GM21528 (cell line): ENCODE measurements at regions not wholly inside any gene's neighbourhood (a gene's known extent, or its start where the extent isn't known, plus 50 kb on each side); places are given as distances from the start of the nearest gene placed in this dataset.
"Not testable (repeated sequence)": the region's sequence is repeated elsewhere in the genome, so short reads cannot be mapped to it uniquely, and the experiment has no call there.

Source experiments
- ATAC-seq: cut with Tn5 transposase; IDR thresholded peaks from one replicate; pipeline ENCODE4 v1.9.1; 2021; ENCODE audit warnings: mild to moderate bottlenecking, moderate library complexity; ENCODE audit not compliant: unreplicated experiment, low FRiP score

DNA sequence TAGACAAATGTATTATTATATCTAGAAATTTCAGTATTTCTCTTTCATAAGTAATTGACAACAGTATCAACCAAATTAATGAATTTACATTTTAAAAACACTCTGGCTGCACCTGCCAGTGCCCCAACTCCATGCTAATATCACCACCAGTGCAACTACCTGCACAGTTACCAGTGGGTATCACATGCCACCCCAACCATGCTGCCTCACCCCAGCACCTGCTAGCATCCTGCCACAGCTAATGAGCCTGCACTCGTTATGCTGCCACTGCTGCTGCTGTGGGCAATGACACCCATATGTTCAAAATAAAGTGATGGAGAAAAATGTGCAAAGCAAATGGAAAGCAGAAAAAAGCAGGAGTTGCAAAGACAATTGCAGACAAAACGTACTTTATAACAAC lies 855.9 kb upstream of the MANEA start:
- ATAC-seq: no peak

DNA sequence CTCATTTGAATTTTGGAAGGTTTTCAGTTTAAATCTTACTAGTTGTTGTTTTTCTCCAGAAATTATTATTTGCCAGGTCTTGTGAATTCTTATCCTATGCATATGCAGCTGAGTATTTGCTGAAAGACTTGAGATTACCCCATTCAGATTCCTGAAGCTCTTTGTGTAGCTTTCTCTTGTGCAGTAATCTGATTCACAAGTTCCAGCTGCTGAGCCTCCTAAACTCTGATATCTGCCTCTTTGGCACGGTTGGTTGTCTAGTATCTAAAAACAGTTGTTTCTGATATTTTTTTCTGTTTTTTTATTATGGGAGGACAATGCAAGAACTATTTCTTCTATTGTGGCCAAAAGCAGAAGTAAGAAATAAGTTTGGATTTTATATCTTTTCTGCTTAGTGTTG lies 863.9 kb upstream of the MANEA start:
- no peak for ATAC-seq

- ATAC-seq: no peak
Observed at GRCh38 chr6:94698773-94699172, 878.6 kb upstream of the MANEA start.

- not testable (repeated sequence) for ATAC-seq
Observed at GRCh38 chr6:94687255-94687654, 890.1 kb upstream of the MANEA start.

DNA sequence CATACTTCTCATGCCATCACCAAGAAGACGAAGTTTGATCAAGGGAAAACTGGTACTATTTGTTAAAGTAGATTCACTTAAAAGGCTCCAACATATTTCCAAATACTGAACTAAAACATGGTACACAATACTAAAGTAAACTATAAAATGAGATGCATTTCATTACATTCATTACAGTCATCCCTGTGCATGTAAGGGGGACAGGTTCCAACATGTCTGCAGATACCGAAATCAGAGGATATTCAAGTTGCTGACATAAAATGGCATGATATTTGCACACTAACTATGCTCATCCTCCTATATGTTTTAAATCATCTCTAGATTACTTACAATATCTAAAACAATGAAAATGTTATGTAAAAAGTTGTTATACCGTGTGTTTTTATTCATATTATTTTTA lies 893.9 kb upstream of the MANEA start:
- no peak for ATAC-seq

- no peak for ATAC-seq
Observed at GRCh38 chr6:94680669-94681212, 896.6 kb upstream of the MANEA start.

- ATAC-seq: no peak
Observed at GRCh38 chr6:94673251-94673650, 904.1 kb upstream of the MANEA start.

GRCh38 chr6:94670017-94670416 lies 907.3 kb upstream of the MANEA start:
- no peak for ATAC-seq

DNA sequence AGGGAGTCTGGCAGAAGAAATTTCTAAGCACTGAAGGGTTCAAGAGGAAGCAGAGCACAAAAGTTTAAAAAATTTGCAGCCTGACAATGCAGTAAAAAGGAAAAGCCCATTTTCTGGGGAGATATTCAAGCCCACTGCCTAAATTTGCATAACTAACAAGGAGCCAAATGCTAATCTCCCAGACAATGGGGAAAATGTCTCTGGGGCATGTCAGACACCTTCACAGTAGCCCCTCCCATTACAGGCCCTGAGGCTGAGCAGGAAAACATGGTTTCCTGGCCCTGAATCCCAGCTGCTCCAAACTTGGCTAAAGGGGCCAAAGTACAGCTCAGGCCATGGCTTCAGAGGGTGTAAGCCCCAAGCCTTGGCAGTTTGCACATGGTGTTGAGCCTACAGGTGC lies 908.5 kb upstream of the MANEA start:
- no peak for ATAC-seq

DNA sequence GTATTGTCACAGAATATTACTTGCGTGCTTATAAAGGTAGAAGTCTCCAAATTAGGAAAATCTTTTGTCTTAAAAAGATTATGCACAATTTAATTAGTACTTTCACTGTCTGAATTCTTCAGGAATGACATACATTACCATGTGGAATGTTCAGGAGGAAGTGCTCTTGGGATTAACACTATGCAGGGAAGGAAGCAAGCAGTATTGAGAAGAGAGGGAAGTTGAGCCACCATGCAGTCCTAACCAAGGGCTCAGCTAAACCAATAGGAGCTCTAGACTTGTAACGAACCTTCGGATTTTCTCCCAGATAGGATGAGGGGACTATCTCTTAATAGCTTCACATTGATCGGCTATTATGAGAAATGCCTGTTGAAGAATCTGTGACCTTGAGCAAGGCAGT lies 918.4 kb upstream of the MANEA start:
- ATAC-seq: no peak

DNA sequence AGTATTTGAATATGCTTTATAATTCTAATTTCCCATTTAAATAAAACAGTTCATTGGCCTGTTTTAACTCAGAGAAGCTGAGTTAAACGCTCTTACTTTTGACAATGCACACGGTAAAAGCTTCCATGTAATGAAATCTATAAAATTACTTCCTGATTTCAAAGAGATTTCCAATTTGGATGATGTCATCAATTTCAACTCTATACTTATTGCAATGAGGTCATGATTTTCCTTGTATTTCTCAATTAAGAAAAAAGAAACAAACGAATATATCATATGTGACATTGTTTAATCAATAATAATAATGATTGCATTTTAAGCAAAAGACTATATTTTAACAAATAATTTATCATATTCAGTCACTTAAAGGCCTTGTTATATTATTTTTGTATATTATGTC lies 926.1 kb upstream of the MANEA start:
- no peak for ATAC-seq

DNA sequence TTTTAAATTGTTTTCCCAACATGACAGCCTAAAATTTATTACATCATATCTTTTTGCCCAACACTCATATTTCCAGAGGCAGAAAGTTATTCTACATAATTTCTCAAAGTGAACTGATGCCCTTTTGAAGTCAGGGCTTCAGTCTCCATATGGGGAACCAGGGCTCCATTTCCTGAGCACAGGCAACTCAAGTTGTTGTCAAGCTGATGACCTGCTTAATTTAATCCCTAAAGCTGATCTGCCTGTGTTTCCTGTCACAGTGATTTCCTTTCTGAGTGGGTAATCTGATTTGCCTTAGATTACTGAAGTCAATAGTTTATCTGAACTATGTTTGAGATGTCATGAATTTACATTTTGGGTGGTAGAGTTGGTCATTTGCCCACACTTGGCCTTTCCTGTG lies 932.1 kb upstream of the MANEA start:
- no peak for ATAC-seq

DNA sequence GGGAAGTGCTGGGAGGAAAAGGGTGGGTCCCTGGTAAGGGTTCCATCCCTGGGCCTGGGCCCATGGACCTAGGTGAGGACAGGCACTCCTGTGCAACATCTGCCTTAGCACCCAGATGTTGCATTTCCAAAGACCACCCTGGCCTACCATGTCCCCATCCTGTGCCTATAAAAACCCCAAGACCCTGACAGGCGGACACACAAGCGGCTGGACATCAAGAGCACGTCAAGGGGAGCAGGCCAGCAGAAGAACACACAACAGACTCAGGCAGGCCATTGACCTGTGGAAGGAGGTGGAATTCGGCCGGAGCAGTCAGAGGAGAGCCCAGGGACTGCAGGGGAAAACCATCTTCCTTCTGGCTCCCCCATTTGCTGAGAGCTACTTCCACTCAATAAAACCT lies 937.8 kb upstream of the MANEA start:
- no peak for ATAC-seq

DNA sequence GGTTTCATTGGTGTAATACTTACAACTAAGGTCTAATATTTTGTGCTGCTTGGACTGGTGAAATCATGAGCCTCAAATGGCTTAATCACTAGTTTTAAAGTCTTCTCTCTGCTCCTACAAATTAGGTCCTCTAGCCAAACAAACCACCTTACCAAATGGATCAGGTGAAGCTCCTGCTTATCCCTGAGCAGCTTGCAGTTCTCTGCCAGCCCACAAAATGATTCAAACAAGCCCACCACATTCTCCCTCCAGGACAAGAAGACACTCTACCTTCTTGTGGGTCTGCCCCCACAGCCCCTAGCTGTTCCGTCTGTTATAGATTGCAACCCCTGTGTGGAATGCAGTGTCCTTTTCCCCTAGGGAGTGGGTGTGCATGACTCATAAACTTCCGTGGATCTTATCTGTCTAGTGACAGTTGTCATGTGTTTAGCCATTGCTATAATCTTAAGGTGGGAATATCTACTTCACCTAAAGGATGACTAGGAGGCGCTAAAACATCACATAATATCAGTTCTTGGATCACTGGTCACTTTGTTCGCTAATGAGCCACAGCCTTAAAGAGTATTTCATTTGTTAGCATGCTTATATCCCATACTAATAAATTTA lies 940.5 kb upstream of the MANEA start:
- no peak for ATAC-seq

GRCh38 chr6:94623586-94623985 lies 953.7 kb upstream of the MANEA start:
- no peak for ATAC-seq

DNA sequence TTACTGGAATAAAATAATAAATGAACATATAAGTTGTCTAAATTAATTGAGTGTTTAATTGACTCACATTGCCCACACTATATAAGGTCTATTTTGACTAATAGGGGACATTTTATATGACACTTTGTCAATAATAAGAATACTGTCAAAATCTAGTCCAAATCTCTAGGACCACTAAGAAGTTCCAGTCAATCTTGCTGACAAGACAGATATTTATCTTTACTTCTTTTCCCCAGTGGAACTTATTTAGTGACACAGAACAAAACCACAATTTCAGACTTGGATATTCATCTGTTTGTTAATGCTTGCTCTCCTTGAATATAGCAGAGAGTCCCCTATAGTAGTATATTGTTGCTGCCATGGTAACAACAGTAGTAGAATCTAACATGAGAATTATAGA lies 954.6 kb upstream of the MANEA start:
- ATAC-seq: no peak

- no peak for ATAC-seq
Observed at GRCh38 chr6:94600636-94601035, 976.7 kb upstream of the MANEA start.

GRCh38 chr6:94597487-94597886 lies 979.8 kb upstream of the MANEA start:
- ATAC-seq: no peak

DNA sequence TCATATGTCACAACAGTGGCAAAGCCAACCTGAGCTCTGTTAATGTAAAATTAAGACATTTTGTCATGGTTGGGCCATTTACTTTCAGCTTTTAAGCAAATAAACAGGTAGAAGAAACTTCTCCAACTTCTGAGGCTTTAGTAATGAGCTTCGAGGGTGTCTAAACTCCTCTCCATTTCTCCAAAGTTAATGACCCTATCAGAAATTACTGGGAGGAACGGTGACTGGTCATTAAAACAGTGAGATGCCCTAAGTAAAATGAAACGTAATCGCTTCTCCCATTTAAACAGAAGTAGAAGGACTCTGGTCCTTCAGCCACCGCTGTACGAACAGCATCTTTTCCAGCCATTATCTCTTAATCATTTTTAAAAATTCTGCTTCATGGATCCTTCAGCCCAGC lies 986.9 kb upstream of the MANEA start:
- ATAC-seq: no peak

DNA sequence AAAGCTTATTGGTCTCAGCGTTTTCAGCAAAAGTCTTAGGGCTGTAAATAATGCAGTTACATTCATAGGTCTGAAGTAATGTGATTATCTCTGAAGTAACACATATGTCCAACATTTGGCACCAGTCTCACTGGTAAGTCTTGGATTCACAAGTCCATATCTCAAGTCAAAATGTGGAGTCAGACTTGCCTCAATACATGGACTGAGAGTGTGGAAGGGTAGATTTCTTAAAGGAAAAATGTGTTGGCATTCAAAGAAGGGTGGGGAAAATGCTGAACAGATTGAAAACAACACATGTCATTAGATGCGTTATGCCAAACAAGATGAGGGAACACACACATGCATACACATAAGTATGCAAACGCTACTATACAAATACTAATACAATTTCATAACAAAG lies 989.0 kb upstream of the MANEA start:
- ATAC-seq: no peak

- no peak for ATAC-seq
Observed at GRCh38 chr6:94584211-94584610, 993.1 kb upstream of the MANEA start.

- ATAC-seq: no peak
Observed at GRCh38 chr6:94570581-94570980, 1006.8 kb upstream of the MANEA start.

GRCh38 chr6:94562846-94563245 lies 1014.5 kb upstream of the MANEA start:
- no peak for ATAC-seq
